Hepatocyte (in vitro differentiated cells): ENCODE measurements at regions not wholly inside any gene's neighbourhood (a gene's known extent, or its start where the extent isn't known, plus 50 kb on each side); places are given as distances from the start of the nearest gene placed in this dataset.

Source experiments
- CTCF ChIP-seq: fragments of 200-600 bp; sonication (generic); IDR thresholded peaks from 2 replicates; pipeline ENCODE4 v1.5.1; 2016; ENCODE audit warnings: antibody characterized with exemption, mild to moderate bottlenecking; ENCODE audit not compliant: poor library complexity
- EZH2phosphoT487 ChIP-seq: fragments of 200-600 bp; sonication (generic); IDR thresholded peaks from one replicate; pipeline ENCODE4 v1.6.1; 2018; ENCODE audit warnings: antibody characterized with exemption, mild to moderate bottlenecking, low read depth, moderate library complexity; ENCODE audit not compliant: unreplicated experiment, severe bottlenecking

GRCh38 chr12:16100206-16100605 lies 177.3 kb downstream of the SLC15A5 start:
- TF ChIP-seq CTCF (no peak), EZH2phosphoT487 (no peak)
